ENCODE measurements at regions not wholly inside any gene's neighbourhood (a gene's known extent, or its start where the extent isn't known, plus 50 kb on each side); places are given as distances from the start of the nearest gene placed in this dataset.

DNA sequence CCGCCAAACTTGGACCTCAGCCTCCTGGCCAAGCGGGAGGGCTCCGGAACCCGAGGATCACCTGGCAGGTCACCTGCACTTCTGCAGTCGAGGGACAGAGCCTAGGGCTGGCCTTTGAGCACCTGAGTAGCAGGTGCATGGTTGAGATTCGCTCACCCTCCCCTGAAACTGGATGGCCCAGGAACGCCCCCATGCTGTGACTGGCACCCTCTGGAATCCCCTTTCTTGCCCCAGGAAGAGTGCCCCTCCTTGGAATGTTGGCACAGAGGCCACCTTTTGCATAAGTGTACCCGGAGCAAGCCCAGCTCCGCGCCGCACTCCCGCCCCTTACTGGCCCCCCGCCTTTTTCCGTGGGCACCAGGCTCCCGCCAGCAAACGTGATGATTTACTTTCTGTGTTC, 112.5 kb upstream of the IER5L start:
- no peak for ATAC-seq
- TF ChIP-seq ZC3H10 (CRISPR knock-in tag; IDR thresholded peaks at IDR 0.05) (no peak), SNAI2 (CRISPR knock-in tag; IDR thresholded peaks at IDR 0.05) (no peak), GLIS3 (CRISPR knock-in tag; IDR thresholded peaks at IDR 0.05) (no peak), RARB (CRISPR knock-in tag; IDR thresholded peaks at IDR 0.05) (no peak), BACH2 (CRISPR knock-in tag; IDR thresholded peaks at IDR 0.05; ENCODE audit: borderline replicate concordance) (no peak)
- TF ChIP-seq, protein P1, sequence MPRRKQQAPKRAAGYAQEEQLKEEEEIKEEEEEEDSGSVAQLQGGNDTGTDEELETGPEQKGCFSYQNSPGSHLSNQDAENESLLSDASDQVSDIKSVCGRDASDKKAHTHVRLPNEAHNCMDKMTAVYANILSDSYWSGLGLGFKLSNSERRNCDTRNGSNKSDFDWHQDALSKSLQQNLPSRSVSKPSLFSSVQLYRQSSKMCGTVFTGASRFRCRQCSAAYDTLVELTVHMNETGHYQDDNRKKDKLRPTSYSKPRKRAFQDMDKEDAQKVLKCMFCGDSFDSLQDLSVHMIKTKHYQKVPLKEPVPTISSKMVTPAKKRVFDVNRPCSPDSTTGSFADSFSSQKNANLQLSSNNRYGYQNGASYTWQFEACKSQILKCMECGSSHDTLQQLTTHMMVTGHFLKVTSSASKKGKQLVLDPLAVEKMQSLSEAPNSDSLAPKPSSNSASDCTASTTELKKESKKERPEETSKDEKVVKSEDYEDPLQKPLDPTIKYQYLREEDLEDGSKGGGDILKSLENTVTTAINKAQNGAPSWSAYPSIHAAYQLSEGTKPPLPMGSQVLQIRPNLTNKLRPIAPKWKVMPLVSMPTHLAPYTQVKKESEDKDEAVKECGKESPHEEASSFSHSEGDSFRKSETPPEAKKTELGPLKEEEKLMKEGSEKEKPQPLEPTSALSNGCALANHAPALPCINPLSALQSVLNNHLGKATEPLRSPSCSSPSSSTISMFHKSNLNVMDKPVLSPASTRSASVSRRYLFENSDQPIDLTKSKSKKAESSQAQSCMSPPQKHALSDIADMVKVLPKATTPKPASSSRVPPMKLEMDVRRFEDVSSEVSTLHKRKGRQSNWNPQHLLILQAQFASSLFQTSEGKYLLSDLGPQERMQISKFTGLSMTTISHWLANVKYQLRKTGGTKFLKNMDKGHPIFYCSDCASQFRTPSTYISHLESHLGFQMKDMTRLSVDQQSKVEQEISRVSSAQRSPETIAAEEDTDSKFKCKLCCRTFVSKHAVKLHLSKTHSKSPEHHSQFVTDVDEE (CRISPR knock-in tag; IDR thresholded peaks at IDR 0.05), result no peak

DNA sequence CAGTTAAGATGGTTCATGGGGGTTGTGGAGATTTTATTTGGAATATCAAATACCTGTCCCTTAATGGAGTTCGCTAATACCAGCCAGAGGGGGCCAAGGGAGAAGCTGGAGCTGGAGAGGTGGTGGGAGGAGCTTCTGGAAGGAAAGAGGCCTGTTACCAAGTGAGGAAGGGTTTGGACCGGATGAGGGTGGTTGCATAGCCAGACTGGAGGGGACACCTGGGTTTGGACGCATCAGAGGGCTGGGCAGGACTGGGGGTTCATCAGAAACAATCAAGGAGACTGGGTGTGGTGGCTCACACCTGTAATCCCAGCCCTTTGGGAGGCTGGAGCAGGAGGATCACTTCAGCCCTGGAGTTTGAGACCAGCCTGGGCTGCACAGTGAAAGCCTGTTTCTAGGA, 111.8 kb upstream of the IER5L start:
- no peak for TF ChIP-seq RARB (CRISPR knock-in tag; IDR thresholded peaks at IDR 0.05)
- no peak for TF ChIP-seq PPARA (CRISPR knock-in tag; IDR thresholded peaks at IDR 0.05; ENCODE audit: borderline replicate concordance)
- no peak for TF ChIP-seq SNAI2 (CRISPR knock-in tag; IDR thresholded peaks at IDR 0.05)
- TF ChIP-seq ZC3H10 (CRISPR knock-in tag; IDR thresholded peaks at IDR 0.05), result no peak
- no peak for TF ChIP-seq ISL1 (CRISPR knock-in tag; IDR thresholded peaks at IDR 0.05)
- TF ChIP-seq, protein P1 (CRISPR knock-in tag; IDR thresholded peaks at IDR 0.05), result no peak
- TF ChIP-seq OSR1 (CRISPR knock-in tag; IDR thresholded peaks at IDR 0.05), result no peak
- TF ChIP-seq, protein P2, sequence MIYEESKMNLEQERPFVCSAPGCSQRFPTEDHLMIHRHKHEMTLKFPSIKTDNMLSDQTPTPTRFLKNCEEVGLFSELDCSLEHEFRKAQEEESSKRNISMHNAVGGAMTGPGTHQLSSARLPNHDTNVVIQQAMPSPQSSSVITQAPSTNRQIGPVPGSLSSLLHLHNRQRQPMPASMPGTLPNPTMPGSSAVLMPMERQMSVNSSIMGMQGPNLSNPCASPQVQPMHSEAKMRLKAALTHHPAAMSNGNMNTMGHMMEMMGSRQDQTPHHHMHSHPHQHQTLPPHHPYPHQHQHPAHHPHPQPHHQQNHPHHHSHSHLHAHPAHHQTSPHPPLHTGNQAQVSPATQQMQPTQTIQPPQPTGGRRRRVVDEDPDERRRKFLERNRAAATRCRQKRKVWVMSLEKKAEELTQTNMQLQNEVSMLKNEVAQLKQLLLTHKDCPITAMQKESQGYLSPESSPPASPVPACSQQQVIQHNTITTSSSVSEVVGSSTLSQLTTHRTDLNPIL (CRISPR knock-in tag; IDR thresholded peaks at IDR 0.05; ENCODE audit: low read depth), result no peak
- no peak for TF ChIP-seq CSDC2 (CRISPR knock-in tag; IDR thresholded peaks at IDR 0.05)
- no peak for TF ChIP-seq ZFP3 (CRISPR knock-in tag; IDR thresholded peaks at IDR 0.05)
- TF ChIP-seq BACH2 (CRISPR knock-in tag; IDR thresholded peaks at IDR 0.05; ENCODE audit: borderline replicate concordance), result no peak
- TF ChIP-seq, protein P3, sequence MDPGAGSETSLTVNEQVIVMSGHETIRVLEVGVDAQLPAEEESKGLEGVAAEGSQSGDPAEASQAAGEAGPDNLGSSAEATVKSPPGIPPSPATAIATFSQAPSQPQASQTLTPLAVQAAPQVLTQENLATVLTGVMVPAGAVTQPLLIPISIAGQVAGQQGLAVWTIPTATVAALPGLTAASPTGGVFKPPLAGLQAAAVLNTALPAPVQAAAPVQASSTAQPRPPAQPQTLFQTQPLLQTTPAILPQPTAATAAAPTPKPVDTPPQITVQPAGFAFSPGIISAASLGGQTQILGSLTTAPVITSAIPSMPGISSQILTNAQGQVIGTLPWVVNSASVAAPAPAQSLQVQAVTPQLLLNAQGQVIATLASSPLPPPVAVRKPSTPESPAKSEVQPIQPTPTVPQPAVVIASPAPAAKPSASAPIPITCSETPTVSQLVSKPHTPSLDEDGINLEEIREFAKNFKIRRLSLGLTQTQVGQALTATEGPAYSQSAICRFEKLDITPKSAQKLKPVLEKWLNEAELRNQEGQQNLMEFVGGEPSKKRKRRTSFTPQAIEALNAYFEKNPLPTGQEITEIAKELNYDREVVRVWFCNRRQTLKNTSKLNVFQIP (CRISPR knock-in tag; IDR thresholded peaks at IDR 0.05; ENCODE audit: borderline replicate concordance, low read depth), result no peak
- TF ChIP-seq ZNF565 (CRISPR knock-in tag; conservative IDR thresholded peaks at IDR 0.05; ENCODE audit: low read depth), result no peak
- no peak for TF ChIP-seq TOX (CRISPR knock-in tag; IDR thresholded peaks at IDR 0.05; ENCODE audit: borderline replicate concordance)
- no peak for TF ChIP-seq TCF4 (CRISPR knock-in tag; IDR thresholded peaks at IDR 0.05; ENCODE audit: borderline replicate concordance)
- TF ChIP-seq ZFP30 (CRISPR knock-in tag; IDR thresholded peaks at IDR 0.05), result no peak
- TF ChIP-seq GLIS3 (CRISPR knock-in tag; IDR thresholded peaks at IDR 0.05), result no peak
- no peak for TF ChIP-seq ARNTL (CRISPR knock-in tag; IDR thresholded peaks at IDR 0.05; ENCODE audit: borderline replicate concordance, low read depth)
- ATAC-seq, result no peak

DNA sequence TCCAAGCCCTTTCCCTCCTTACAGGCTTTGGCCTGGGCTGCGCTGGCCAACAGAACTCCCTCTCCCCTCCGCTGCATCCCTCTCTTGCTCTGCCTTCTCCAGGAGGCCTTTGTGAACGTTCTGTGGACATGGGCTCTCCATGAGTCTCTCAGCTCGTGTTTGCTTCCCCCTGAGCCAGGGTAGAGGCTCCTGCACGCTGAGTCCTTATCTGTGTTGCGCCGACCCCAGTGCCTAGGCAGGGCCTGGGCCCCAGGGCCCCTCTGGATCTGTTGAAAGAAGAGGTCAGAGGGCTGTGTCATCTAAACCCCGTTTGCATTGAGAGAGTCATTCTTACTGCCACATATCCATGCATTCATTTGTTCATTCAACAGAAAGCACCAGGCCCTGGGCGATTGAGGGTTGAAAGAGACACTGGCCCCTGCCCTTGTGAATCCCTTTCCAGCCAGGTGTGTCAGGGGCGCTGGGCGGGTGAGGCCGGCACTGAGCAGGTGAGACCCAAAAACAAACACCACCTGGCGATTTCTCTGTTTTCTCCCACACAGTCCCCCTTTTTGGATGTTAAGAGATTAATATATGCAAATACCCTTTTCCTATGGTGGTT, 111.2 kb upstream of the IER5L start:
- TF ChIP-seq ZNF8 (CRISPR knock-in tag; IDR thresholded peaks at IDR 0.05), result no peak
- no peak for ATAC-seq

DNA sequence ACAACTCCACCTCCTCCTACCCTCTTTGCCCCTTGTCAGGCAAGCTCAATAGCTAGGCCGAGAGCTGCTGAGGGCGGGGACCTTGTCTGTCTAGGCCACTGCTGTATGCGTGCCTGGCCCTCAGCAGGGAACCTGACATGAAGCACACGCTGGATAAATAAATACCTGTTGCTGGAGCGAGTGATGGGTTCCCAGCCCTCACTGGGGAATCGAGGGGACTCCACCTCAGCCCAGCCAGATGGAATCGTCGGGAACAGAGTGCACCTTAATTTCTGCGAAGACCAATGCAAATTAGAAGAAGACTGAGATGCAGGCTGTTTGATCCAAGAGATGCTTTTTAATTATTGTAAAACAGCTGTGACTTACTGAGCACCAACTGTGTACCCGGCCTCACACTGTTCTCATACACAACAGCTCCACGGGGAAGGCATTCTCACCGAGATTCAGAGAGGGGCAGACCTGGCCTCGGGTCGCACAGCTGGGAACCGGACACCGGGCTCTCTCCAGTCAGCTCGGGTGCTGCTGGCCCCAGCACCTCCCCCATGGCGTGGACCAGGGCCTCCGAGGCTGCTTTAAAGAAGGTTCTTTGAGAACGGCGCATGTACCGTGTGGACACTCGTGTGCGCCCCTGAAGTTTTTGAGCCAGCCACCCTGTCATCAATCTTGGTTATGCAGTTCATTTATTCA, 109.7 kb upstream of the IER5L start:
- no peak for ATAC-seq
- TF ChIP-seq, protein P3 (CRISPR knock-in tag; IDR thresholded peaks at IDR 0.05; ENCODE audit: borderline replicate concordance, low read depth), result no peak
- TF ChIP-seq ARNTL (CRISPR knock-in tag; IDR thresholded peaks at IDR 0.05; ENCODE audit: borderline replicate concordance, low read depth), result no peak
- no peak for TF ChIP-seq ESRRG (CRISPR knock-in tag; IDR thresholded peaks at IDR 0.05)
- TF ChIP-seq SNAI2 (CRISPR knock-in tag; IDR thresholded peaks at IDR 0.05), result no peak
- TF ChIP-seq, protein P4, sequence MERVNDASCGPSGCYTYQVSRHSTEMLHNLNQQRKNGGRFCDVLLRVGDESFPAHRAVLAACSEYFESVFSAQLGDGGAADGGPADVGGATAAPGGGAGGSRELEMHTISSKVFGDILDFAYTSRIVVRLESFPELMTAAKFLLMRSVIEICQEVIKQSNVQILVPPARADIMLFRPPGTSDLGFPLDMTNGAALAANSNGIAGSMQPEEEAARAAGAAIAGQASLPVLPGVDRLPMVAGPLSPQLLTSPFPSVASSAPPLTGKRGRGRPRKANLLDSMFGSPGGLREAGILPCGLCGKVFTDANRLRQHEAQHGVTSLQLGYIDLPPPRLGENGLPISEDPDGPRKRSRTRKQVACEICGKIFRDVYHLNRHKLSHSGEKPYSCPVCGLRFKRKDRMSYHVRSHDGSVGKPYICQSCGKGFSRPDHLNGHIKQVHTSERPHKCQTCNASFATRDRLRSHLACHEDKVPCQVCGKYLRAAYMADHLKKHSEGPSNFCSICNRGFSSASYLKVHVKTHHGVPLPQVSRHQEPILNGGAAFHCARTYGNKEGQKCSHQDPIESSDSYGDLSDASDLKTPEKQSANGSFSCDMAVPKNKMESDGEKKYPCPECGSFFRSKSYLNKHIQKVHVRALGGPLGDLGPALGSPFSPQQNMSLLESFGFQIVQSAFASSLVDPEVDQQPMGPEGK (CRISPR knock-in tag; IDR thresholded peaks at IDR 0.05; ENCODE audit: borderline replicate concordance), result no peak
- no peak for TF ChIP-seq PPARA (CRISPR knock-in tag; IDR thresholded peaks at IDR 0.05; ENCODE audit: borderline replicate concordance)
- TF ChIP-seq ZFP30 (CRISPR knock-in tag; IDR thresholded peaks at IDR 0.05), result no peak
- TF ChIP-seq, protein P2 (CRISPR knock-in tag; IDR thresholded peaks at IDR 0.05; ENCODE audit: low read depth), result no peak

Data from SK-N-SH treated with all-trans-retinoic acid at 6 μM for 48 hours (cell line).